ENCODE measurements at regions not wholly inside any gene's neighbourhood (a gene's known extent, or its start where the extent isn't known, plus 50 kb on each side); places are given as distances from the start of the nearest gene placed in this dataset.

DNA sequence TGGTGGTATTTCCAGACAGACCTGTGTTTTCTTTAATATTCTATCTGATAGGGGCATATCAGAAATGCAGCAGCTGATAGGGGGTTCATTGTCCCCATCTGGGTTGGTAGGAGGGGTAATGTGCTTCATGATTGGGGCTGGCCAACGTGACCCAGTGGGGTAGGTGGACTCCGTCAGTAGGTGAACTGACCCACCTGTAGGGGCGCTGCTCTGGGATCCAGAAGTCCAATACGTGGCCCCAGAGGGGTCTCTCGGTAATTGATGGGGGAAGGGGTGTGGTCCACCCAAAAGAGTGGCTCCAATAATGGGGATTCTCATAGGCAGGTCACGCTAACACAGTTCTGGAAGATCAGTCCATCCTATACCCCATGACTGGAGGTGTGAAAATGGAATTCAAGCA, 112.0 kb downstream of the PRLHR start:
- TF ChIP-seq, protein P1, sequence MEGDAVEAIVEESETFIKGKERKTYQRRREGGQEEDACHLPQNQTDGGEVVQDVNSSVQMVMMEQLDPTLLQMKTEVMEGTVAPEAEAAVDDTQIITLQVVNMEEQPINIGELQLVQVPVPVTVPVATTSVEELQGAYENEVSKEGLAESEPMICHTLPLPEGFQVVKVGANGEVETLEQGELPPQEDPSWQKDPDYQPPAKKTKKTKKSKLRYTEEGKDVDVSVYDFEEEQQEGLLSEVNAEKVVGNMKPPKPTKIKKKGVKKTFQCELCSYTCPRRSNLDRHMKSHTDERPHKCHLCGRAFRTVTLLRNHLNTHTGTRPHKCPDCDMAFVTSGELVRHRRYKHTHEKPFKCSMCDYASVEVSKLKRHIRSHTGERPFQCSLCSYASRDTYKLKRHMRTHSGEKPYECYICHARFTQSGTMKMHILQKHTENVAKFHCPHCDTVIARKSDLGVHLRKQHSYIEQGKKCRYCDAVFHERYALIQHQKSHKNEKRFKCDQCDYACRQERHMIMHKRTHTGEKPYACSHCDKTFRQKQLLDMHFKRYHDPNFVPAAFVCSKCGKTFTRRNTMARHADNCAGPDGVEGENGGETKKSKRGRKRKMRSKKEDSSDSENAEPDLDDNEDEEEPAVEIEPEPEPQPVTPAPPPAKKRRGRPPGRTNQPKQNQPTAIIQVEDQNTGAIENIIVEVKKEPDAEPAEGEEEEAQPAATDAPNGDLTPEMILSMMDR (IDR thresholded peaks at IDR 0.05) = no peak
- no peak for TF ChIP-seq POLR2A (IDR thresholded peaks at IDR 0.05)
- TF ChIP-seq POLR2AphosphoS5 (IDR thresholded peaks at IDR 0.05) = no peak
